NCI-H187 (cell line): ENCODE measurements at regions not wholly inside any gene's neighbourhood (a gene's known extent, or its start where the extent isn't known, plus 50 kb on each side); places are given as distances from the start of the nearest gene placed in this dataset.

ENCODE experiments used
- DNase-seq, 2 experiments: peaks; one replicate each; lab custom pipeline; 2025; lab: John Stamatoyannopoulos, UW

GRCh38 chr6:51396583-51396982 is 577.9 kb downstream of the TFAP2B start:
- DNase-seq = no peak

GRCh38 chr6:51398064-51398705 is 579.5 kb downstream of the TFAP2B start:
- peak; percentile 82 to 83 for DNase-seq

GRCh38 chr6:51398793-51399192 is 580.1 kb downstream of the TFAP2B start:
- no peak for DNase-seq

- DNase-seq = no peak
These were observed 591.8 kb downstream of the TFAP2B start for GRCh38 chr6:51410453-51410852.

GRCh38 chr6:51411496-51412125 is 592.9 kb downstream of the TFAP2B start:
- DNase-seq = no peak

GRCh38 chr6:51414361-51414760 is 595.7 kb downstream of the TFAP2B start:
- no peak for DNase-seq

- DNase-seq = no peak
These were observed 596.8 kb downstream of the TFAP2B start for GRCh38 chr6:51415501-51415900.

- DNase-seq = no peak
These were observed 610.5 kb downstream of the TFAP2B start for GRCh38 chr6:51429017-51429712.

- no peak for DNase-seq
These were observed 611.9 kb downstream of the TFAP2B start for GRCh38 chr6:51430589-51430988.

GRCh38 chr6:51432481-51432880 is 613.8 kb downstream of the TFAP2B start:
- DNase-seq = no peak

- DNase-seq = no peak
These were observed 631.7 kb downstream of the TFAP2B start for GRCh38 chr6:51450248-51450957.

GRCh38 chr6:51450958-51451357 is 632.3 kb downstream of the TFAP2B start:
- no peak for DNase-seq

- no peak for DNase-seq
These were observed 631.1 kb downstream of the PKHD1 start for GRCh38 chr6:51456282-51456681.

- DNase-seq = no peak
These were observed 627.5 kb downstream of the PKHD1 start for GRCh38 chr6:51459958-51460357.

GRCh38 chr6:51462896-51463295 is 624.5 kb downstream of the PKHD1 start:
- no peak for DNase-seq

- DNase-seq = no peak
These were observed 624.1 kb downstream of the PKHD1 start for GRCh38 chr6:51463321-51463720.

GRCh38 chr6:51464956-51465355 is 622.5 kb downstream of the PKHD1 start:
- DNase-seq = no peak

- no peak for DNase-seq
These were observed 621.0 kb downstream of the PKHD1 start for GRCh38 chr6:51466427-51466826.

GRCh38 chr6:51467231-51467952 is 620.0 kb downstream of the PKHD1 start:
- no peak for DNase-seq

- DNase-seq = no peak
These were observed 618.7 kb downstream of the PKHD1 start for GRCh38 chr6:51468704-51469103.

GRCh38 chr6:51472745-51473487 is 614.5 kb downstream of the PKHD1 start:
- no peak for DNase-seq
